Stimulated activated CD4-positive, alpha-beta T cell treated with anti-CD3 and anti-CD28 coated beads, Interleukin-2, amount 100 ng/mL, for 48 hours (primary cell): ENCODE measurements at regions not wholly inside any gene's neighbourhood (a gene's known extent, or its start where the extent isn't known, plus 50 kb on each side); places are given as distances from the start of the nearest gene placed in this dataset.

Source experiments
- DNase-seq, 2 donors: peaks; one replicate each; pipeline ENCODE4 v3.0.0-alpha.2; 2020

DNA sequence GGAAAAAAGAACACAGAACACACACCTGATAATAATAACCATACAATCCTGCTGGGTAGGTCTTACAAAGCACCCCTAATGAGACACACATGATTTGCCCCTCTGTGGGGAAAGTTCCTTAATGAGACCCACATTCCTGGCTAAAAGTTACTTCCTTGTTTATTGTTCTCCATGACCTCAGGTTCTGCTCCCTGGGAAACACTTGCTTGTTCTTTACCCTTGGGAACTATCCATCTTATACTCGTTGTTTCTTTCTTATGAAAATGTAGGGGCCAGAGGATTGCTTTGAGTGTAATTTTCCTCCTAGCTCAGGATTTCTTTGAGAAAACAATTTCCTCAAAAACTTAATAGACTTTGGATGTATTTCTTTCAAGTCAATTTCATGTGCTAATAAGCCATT is 52.1 kb upstream of the PCDH10 start:
- DNase-seq, result no peak
